Mesodermal cell (in vitro differentiated cells): ENCODE measurements at regions not wholly inside any gene's neighbourhood (a gene's known extent, or its start where the extent isn't known, plus 50 kb on each side); places are given as distances from the start of the nearest gene placed in this dataset.

Source experiments
- H3K27ac ChIP-seq: 2 replicates; pipeline ENCODE4 v1.7.0; 2013; ENCODE audit warnings: mild to moderate bottlenecking, low read depth, low read length, moderate library complexity; ENCODE audit not compliant: severe bottlenecking
- H3K36me3 ChIP-seq: 2 replicates; pipeline ENCODE4 v1.7.1; 2013; ENCODE audit warnings: mild to moderate bottlenecking, low read length, moderate library complexity; ENCODE audit not compliant: control insufficient read depth, insufficient read depth
- H3K4me1 ChIP-seq: one replicate; pipeline ENCODE4 v1.7.1; 2013; ENCODE audit warnings: mild to moderate bottlenecking, low read length; ENCODE audit not compliant: insufficient read depth, control insufficient read depth, poor library complexity, severe bottlenecking
- H3K4me3 ChIP-seq: 2 replicates; pipeline ENCODE4 v1.7.0; 2013; ENCODE audit warnings: low read length, control low read depth, mild to moderate bottlenecking; ENCODE audit not compliant: insufficient read depth, poor library complexity, severe bottlenecking; ENCODE audit errors: extremely low read depth
- H3K9me3 ChIP-seq: 2 replicates; pipeline ENCODE4 v1.7.1; 2013; ENCODE audit warnings: mild to moderate bottlenecking, low read length, moderate library complexity; ENCODE audit not compliant: control insufficient read depth
- WGBS, 2 experiments: methylation state at CpG; one replicate each; pipeline ENCODE4 v1.1.5; 2013; ENCODE audit warnings: missing lambda C conversion rate in 2 of 2; ENCODE audit not compliant: insufficient coverage in 2 of 2; 5-methylcytosine and 5-hydroxymethylcytosine counted together

GRCh38 chr18:38961880-38962279, 1396.3 kb upstream of the CELF4 start:
- H3K27ac ChIP-seq = no peak overlapping the region
- H3K4me1 ChIP-seq = no peaks in the 10 kb centered on the region
- no CpG with 5 or more reads among the region's 1 CpG for WGBS, 2 experiments
- H3K4me3 ChIP-seq = no peak overlapping the region
- no peaks in the 10 kb centered on the region for H3K9me3 ChIP-seq
- no peaks in the 10 kb centered on the region for H3K36me3 ChIP-seq

- Histone ChIP-seq H3K9me3 (no peaks in the 10 kb centered on the region), H3K36me3 (no peaks in the 10 kb centered on the region), H3K27ac (no peak overlapping the region), H3K4me1 (no peaks in the 10 kb centered on the region), H3K4me3 (no peak overlapping the region)
- WGBS, 2 experiments = no CpG with 5 or more reads among the region's 1 CpG
Measured at GRCh38 chr18:38957736-38958135, 1392.1 kb upstream of the CELF4 start.

- 86 to 97% methylated on average over 2 to 3 of the region's 3 CpGs for WGBS, 2 experiments
- Histone ChIP-seq H3K4me3 (no peak overlapping the region), H3K4me1 (no peaks in the 10 kb centered on the region), H3K36me3 (no peaks in the 10 kb centered on the region), H3K9me3 (no peaks in the 10 kb centered on the region), H3K27ac (no peak overlapping the region)
Measured at GRCh38 chr18:38956068-38956467, 1390.5 kb upstream of the CELF4 start.

GRCh38 chr18:38951633-38952032, 1386.0 kb upstream of the CELF4 start:
- WGBS, 2 experiments = no CpG with 5 or more reads among the region's 2 CpGs
- H3K4me3 ChIP-seq = no peak overlapping the region
- H3K4me1 ChIP-seq = no peaks in the 10 kb centered on the region
- no peak overlapping the region for H3K27ac ChIP-seq
- H3K36me3 ChIP-seq = no peaks in the 10 kb centered on the region
- no peaks in the 10 kb centered on the region for H3K9me3 ChIP-seq

GRCh38 chr18:38948436-38948835, 1382.8 kb upstream of the CELF4 start:
- WGBS, 2 experiments = 80% methylated on average over 1 of the region's 2 CpGs; no CpG with 5 or more reads in 1 of the 2 experiments
- no peak overlapping the region for H3K27ac ChIP-seq
- no peaks in the 10 kb centered on the region for H3K4me1 ChIP-seq
- no peaks in the 10 kb centered on the region for H3K36me3 ChIP-seq
- H3K9me3 ChIP-seq = peaks cover 21% of the 10 kb centered on the region
- H3K4me3 ChIP-seq = no peak overlapping the region

GRCh38 chr18:38944446-38945024, 1378.9 kb upstream of the CELF4 start:
- Histone ChIP-seq H3K9me3 (peaks cover 27% of the 10 kb centered on the region), H3K36me3 (no peaks in the 10 kb centered on the region), H3K4me1 (no peaks in the 10 kb centered on the region), H3K27ac (no peak overlapping the region), H3K4me3 (no peak overlapping the region)
- 80 to 85% methylated on average over 18 to 21 of the region's 28 CpGs for WGBS, 2 experiments

- Histone ChIP-seq H3K9me3 (peaks cover 27% of the 10 kb centered on the region), H3K36me3 (no peaks in the 10 kb centered on the region), H3K4me3 (no peak overlapping the region), H3K4me1 (no peaks in the 10 kb centered on the region), H3K27ac (no peak overlapping the region)
- WGBS, 2 experiments = 83 to 84% methylated on average over 5 to 8 of the region's 9 CpGs
Measured at GRCh38 chr18:38941711-38942561, 1376.3 kb upstream of the CELF4 start.

- H3K36me3 ChIP-seq = no peaks in the 10 kb centered on the region
- H3K27ac ChIP-seq = peak overlapping the region; percentile 6
- H3K9me3 ChIP-seq = peaks cover 23% of the 10 kb centered on the region
- no peak overlapping the region for H3K4me3 ChIP-seq
- 97 to 99% methylated on average over 11 to 12 of the region's 13 CpGs for WGBS, 2 experiments
- no peaks in the 10 kb centered on the region for H3K4me1 ChIP-seq
Measured at GRCh38 chr18:38940863-38941531, 1375.4 kb upstream of the CELF4 start.

GRCh38 chr18:38940475-38940862, 1374.9 kb upstream of the CELF4 start:
- Histone ChIP-seq H3K36me3 (no peaks in the 10 kb centered on the region), H3K9me3 (peaks cover 19% of the 10 kb centered on the region), H3K4me3 (no peak overlapping the region), H3K27ac (no peak overlapping the region), H3K4me1 (no peaks in the 10 kb centered on the region)

- H3K36me3 ChIP-seq = no peaks in the 10 kb centered on the region
- no peaks in the 10 kb centered on the region for H3K9me3 ChIP-seq
- H3K4me3 ChIP-seq = no peak overlapping the region
- no peak overlapping the region for H3K27ac ChIP-seq
- no peaks in the 10 kb centered on the region for H3K4me1 ChIP-seq
Measured at GRCh38 chr18:38933910-38934510, 1368.4 kb upstream of the CELF4 start.
